Hepatocyte (in vitro differentiated cells): ENCODE measurements at regions not wholly inside any gene's neighbourhood (a gene's known extent, or its start where the extent isn't known, plus 50 kb on each side); places are given as distances from the start of the nearest gene placed in this dataset.

Source experiments
- EZH2 ChIP-seq: fragments of 200-600 bp; sonication (generic); IDR thresholded peaks from 2 replicates; pipeline ENCODE4 v1.6.1; 2016; ENCODE audit warnings: antibody characterized with exemption, mild to moderate bottlenecking, borderline replicate concordance
- TF ChIP-seq, protein P1 (sequence below): fragments of 200-600 bp; sonication (generic); IDR thresholded peaks from 2 replicates; pipeline ENCODE4 v1.5.1; 2016; ENCODE audit warnings: antibody characterized with exemption, mild to moderate bottlenecking; ENCODE audit not compliant: poor library complexity

DNA sequence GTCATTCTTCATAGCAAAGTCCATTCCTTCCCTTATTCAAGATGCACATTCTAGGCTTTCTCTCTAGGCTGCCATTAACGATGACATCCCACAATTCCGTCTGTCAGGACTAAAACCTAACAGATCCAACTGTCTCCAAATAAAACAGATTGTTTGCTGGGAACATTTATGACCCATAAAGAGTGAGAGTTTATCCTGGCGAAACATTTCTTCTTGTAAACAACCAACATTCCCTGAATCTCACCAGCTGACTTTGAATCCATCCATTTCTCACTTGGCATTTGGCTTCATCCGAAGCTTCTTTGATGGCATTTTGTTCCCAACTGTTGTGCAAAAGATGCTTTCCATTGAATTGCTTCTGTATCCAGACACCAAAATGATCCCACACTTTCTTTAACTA is 93.1 kb downstream of the OLIG3 start:
- TF ChIP-seq, protein P1, sequence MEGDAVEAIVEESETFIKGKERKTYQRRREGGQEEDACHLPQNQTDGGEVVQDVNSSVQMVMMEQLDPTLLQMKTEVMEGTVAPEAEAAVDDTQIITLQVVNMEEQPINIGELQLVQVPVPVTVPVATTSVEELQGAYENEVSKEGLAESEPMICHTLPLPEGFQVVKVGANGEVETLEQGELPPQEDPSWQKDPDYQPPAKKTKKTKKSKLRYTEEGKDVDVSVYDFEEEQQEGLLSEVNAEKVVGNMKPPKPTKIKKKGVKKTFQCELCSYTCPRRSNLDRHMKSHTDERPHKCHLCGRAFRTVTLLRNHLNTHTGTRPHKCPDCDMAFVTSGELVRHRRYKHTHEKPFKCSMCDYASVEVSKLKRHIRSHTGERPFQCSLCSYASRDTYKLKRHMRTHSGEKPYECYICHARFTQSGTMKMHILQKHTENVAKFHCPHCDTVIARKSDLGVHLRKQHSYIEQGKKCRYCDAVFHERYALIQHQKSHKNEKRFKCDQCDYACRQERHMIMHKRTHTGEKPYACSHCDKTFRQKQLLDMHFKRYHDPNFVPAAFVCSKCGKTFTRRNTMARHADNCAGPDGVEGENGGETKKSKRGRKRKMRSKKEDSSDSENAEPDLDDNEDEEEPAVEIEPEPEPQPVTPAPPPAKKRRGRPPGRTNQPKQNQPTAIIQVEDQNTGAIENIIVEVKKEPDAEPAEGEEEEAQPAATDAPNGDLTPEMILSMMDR = no peak
- no peak for TF ChIP-seq EZH2
